HEK293T (cell line): ENCODE measurements at regions not wholly inside any gene's neighbourhood (a gene's known extent, or its start where the extent isn't known, plus 50 kb on each side); places are given as distances from the start of the nearest gene placed in this dataset.
"Not testable (repeated sequence)": the region's sequence is repeated elsewhere in the genome, so short reads cannot be mapped to it uniquely, and the experiment has no call there.

Experiments
- CTCF ChIA-PET: fragments of 350-600 bp; formaldehyde crosslinking; extraction: SDS; loops from one replicate; lab custom pipeline; 2021; ENCODE audit warnings: antibody characterized with exemption, inconsistent platforms; lab: Yijun Ruan, JAX
- POLR2A ChIA-PET: fragments of 350-600 bp; formaldehyde crosslinking; extraction: SDS; loops from one replicate; lab custom pipeline; 2020; ENCODE audit warnings: antibody characterized with exemption, inconsistent platforms; lab: Yijun Ruan, JAX
- DNase-seq: peaks from one replicate; pipeline ENCODE4 v3.0.0; 2012; ENCODE audit warnings: mixed read lengths; ENCODE audit errors: extremely low spot score
- ARNT ChIP-seq: fragments of 450-650 bp; IDR thresholded peaks from 2 replicates; pipeline ENCODE4 v1.6.1; 2017; ENCODE audit warnings: mild to moderate bottlenecking
- BHLHE40 ChIP-seq: fragments of 450-650 bp; IDR thresholded peaks from 2 replicates; pipeline ENCODE4 v1.6.1; 2016; ENCODE audit warnings: mild to moderate bottlenecking, moderate library complexity, borderline replicate concordance
- CTBP1 ChIP-seq: fragments of 450-650 bp; IDR thresholded peaks from 2 replicates; pipeline ENCODE4 v1.6.1; 2016; ENCODE audit warnings: borderline replicate concordance
- ELF4 ChIP-seq: fragments of 450-650 bp; IDR thresholded peaks from 2 replicates; pipeline ENCODE4 v1.6.1; 2017; ENCODE audit warnings: antibody characterized with exemption
- FOXA1 ChIP-seq: fragments of 450-650 bp; IDR thresholded peaks from 2 replicates; pipeline ENCODE4 v1.6.1; 2016; ENCODE audit warnings: mild to moderate bottlenecking
- FOXK2 ChIP-seq: fragments of 450-650 bp; IDR thresholded peaks from 2 replicates; pipeline ENCODE4 v1.6.1; 2016; ENCODE audit warnings: mild to moderate bottlenecking
- FOXM1 ChIP-seq: fragments of 450-650 bp; IDR thresholded peaks from 2 replicates; pipeline ENCODE4 v1.6.1; 2017; ENCODE audit warnings: mild to moderate bottlenecking, borderline replicate concordance
- HDGF ChIP-seq: fragments of 450-650 bp; IDR thresholded peaks from 2 replicates; pipeline ENCODE4 v1.6.1; 2017; ENCODE audit warnings: antibody characterized with exemption, borderline replicate concordance
- L3MBTL2 ChIP-seq: fragments of 450-650 bp; conservative IDR thresholded peaks from 2 replicates; pipeline ENCODE4 v1.6.1; 2016; ENCODE audit warnings: mild to moderate bottlenecking
- LEF1 ChIP-seq: fragments of 450-650 bp; IDR thresholded peaks from 2 replicates; pipeline ENCODE4 v1.6.1; 2017; ENCODE audit warnings: mild to moderate bottlenecking, borderline replicate concordance
- NFRKB ChIP-seq: fragments of 450-650 bp; IDR thresholded peaks from 2 replicates; pipeline ENCODE4 v1.6.1; 2016; ENCODE audit warnings: mild to moderate bottlenecking, moderate library complexity
- SP1 ChIP-seq: fragments of 450-650 bp; IDR thresholded peaks from 2 replicates; pipeline ENCODE4 v1.6.1; 2017
- SUZ12 ChIP-seq: fragments of 450-650 bp; IDR thresholded peaks from 2 replicates; pipeline ENCODE4 v1.6.1; 2016; ENCODE audit warnings: mild to moderate bottlenecking
- TARDBP ChIP-seq: fragments of 450-650 bp; IDR thresholded peaks from 2 replicates; pipeline ENCODE4 v1.6.1; 2016
- ZNF384 ChIP-seq: fragments of 450-650 bp; IDR thresholded peaks from 2 replicates; pipeline ENCODE4 v1.6.1; 2016
- TF ChIP-seq, protein P1 (sequence below): fragments of 450-650 bp; IDR thresholded peaks from 2 replicates; pipeline ENCODE4 v1.6.1; 2016

DNA sequence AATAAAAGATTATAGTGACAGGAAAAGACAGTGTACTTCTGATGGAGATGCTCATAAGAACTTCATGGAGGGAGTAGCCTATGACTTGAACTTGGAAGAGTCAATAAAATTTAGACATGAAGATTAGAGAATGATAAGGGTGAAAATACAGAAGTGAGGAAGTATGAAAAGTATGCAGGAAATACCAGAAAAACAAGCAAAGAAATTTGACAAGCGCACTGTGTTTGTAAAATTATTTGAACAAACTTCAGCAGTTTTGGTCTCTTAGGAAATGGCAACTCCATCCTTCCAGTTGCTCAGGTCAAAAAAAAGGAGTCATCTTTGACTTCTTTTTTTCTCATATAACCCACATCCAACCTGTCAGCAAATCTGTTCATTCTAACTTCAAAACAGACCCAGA, 864.0 kb upstream of the ZEB2 start:
- CTCF ChIA-PET: no interaction called here

DNA sequence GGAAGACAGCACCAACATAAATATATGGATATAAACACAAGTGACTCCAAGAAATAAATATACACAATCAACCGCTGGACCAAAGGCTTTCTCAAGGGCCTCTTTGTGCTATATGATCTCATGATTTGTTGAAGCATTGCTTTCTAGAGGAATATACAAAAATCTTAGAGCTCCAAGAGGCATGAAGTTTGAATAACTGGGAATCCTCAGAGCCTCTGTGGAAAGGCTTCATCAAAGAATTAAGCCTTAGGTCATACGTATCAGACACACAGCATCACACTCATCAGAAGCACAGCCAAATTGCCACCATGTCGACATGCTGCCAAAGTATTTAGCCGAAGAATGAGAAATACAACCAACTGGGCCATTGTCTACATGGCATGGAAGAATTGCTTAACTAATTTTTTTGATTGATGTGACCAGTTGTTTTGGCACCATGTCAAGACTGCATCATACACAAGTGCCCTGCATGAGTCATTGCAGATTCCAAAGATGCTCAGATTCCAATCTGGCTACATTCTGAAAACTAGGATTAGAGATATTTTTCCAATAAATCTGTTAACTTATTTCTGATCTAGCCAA, 860.6 kb upstream of the ZEB2 start:
- ChIA-PET POLR2A (no interaction called here), CTCF (no interaction called here)
- no peak for DNase-seq
- TF ChIP-seq FOXA1: no peak
- TF ChIP-seq HDGF: no peak
- TF ChIP-seq, protein P1, sequence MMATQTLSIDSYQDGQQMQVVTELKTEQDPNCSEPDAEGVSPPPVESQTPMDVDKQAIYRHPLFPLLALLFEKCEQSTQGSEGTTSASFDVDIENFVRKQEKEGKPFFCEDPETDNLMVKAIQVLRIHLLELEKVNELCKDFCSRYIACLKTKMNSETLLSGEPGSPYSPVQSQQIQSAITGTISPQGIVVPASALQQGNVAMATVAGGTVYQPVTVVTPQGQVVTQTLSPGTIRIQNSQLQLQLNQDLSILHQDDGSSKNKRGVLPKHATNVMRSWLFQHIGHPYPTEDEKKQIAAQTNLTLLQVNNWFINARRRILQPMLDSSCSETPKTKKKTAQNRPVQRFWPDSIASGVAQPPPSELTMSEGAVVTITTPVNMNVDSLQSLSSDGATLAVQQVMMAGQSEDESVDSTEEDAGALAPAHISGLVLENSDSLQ: no peak
- TF ChIP-seq SUZ12: no peak
- TF ChIP-seq NFRKB: no peak
- no peak for TF ChIP-seq TARDBP
- TF ChIP-seq BHLHE40: no peak
- TF ChIP-seq FOXM1: no peak
- TF ChIP-seq ARNT: no peak
- TF ChIP-seq SP1: no peak
- TF ChIP-seq CTBP1: no peak
- TF ChIP-seq ELF4: no peak
- no peak for TF ChIP-seq ZNF384
- TF ChIP-seq LEF1: no peak
- TF ChIP-seq FOXK2: no peak
- no peak for TF ChIP-seq L3MBTL2

More for the DNA sequence above, 864.0 kb upstream of the ZEB2 start:
- DNase-seq: no peak
- POLR2A ChIA-PET: no interaction called here
- TF ChIP-seq ZNF384: no peak
- no peak for TF ChIP-seq ELF4
- TF ChIP-seq TARDBP: no peak
- TF ChIP-seq NFRKB: no peak
- TF ChIP-seq LEF1: no peak
- TF ChIP-seq HDGF: no peak
- TF ChIP-seq ARNT: no peak
- TF ChIP-seq FOXA1: no peak
- TF ChIP-seq SUZ12: no peak
- TF ChIP-seq SP1: no peak
- TF ChIP-seq FOXM1: no peak
- TF ChIP-seq CTBP1: no peak
- TF ChIP-seq, protein P1: no peak
- no peak for TF ChIP-seq FOXK2
- TF ChIP-seq L3MBTL2: no peak
- no peak for TF ChIP-seq BHLHE40

DNA sequence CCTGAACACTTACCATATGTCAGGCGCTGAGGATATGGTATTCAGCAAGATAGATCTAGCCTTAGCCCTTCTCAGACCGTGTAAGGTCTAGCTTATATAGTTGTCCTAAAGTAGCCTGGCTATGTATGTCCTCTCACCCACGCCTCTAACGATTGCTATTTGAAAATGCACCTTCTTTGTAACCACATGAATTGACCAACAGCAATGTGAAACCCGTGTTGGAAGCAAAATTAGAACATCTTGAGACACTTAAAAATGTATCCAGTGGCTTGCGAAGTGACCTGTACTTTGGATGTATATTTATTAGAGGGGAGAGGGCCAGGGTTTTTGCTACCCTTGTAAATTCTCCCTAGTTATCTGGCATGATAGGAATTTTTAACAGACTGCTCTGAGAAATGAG, 860.0 kb upstream of the ZEB2 start:
- DNase-seq: no peak
- ChIA-PET POLR2A (no interaction called here), CTCF (no interaction called here)
- TF ChIP-seq ELF4: no peak
- no peak for TF ChIP-seq ZNF384
- no peak for TF ChIP-seq HDGF
- no peak for TF ChIP-seq SP1
- TF ChIP-seq FOXM1: no peak
- TF ChIP-seq FOXK2: no peak
- no peak for TF ChIP-seq BHLHE40
- TF ChIP-seq LEF1: no peak
- no peak for TF ChIP-seq NFRKB
- TF ChIP-seq L3MBTL2: no peak
- TF ChIP-seq CTBP1: no peak
- TF ChIP-seq FOXA1: no peak
- no peak for TF ChIP-seq SUZ12
- TF ChIP-seq ARNT: no peak
- TF ChIP-seq, protein P1: no peak
- no peak for TF ChIP-seq TARDBP

DNA sequence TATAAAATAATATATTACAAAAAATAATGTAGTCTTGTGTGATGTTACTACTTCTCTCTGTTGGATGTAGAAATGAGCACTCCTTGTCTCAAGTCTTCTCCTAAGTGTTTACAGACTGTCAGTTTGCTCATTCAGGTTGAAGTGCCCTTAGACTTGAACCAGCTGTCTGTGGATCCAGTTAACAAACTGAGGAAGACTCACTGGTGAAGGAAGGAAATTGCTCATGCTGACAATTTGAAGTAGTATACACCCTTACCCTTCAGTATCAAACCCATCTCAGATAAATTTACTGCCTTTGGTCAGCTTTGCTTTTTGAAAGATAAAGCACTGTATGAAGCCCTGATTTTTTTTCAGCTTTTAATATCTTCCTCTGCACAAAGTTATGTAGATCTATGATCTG, 854.2 kb upstream of the ZEB2 start:
- ChIA-PET CTCF (no interaction called here), POLR2A (no interaction called here)
- DNase-seq: no peak
- TF ChIP-seq, protein P1: no peak
- no peak for TF ChIP-seq FOXK2
- no peak for TF ChIP-seq SUZ12
- no peak for TF ChIP-seq L3MBTL2
- TF ChIP-seq BHLHE40: no peak
- TF ChIP-seq LEF1: no peak
- no peak for TF ChIP-seq HDGF
- no peak for TF ChIP-seq TARDBP
- no peak for TF ChIP-seq ARNT
- TF ChIP-seq FOXA1: no peak
- TF ChIP-seq ELF4: no peak
- TF ChIP-seq SP1: no peak
- no peak for TF ChIP-seq FOXM1
- no peak for TF ChIP-seq CTBP1
- TF ChIP-seq ZNF384: no peak
- TF ChIP-seq NFRKB: no peak

DNA sequence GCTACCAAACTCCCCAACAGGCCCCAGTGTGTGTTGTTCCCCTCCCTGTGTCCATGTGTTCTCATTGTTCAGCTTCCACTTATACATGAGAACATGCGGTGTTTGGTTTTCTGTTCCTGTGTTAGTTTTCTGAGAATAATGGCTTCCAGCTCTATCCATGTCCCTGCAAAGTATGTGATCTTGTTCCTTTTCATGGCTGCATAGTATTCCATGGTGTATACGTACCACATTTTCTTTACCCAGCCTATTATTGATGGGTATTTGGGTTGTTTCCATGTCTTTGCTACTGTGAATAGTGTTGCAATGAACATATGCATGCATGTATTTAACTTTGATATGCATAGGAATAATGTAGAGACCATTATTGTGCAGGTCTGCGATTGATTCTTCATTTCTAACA, 847.4 kb upstream of the ZEB2 start:
- POLR2A ChIA-PET, DNase-seq, CTCF ChIA-PET: not testable (repeated sequence)

DNA sequence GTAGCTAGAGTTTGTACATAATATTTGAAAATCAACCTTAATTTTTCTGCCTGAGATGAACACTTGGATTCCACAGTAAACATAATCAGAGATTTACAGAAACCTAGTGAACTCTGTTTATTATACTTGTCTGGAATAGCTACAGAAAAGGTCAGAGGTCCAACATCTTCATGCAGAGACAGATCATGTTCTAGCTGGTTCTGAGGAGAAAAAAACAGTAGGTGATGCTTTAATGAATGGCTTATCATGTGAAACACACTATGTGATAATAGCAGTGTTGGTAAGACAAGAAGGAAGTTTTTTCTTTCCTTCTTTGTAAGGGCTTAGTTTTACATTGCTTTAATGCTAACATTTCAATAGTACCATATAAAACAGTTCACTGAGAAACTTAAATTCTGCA, 846.4 kb upstream of the ZEB2 start:
- POLR2A ChIA-PET: no interaction called here
- CTCF ChIA-PET: no interaction called here
- no peak for DNase-seq
- no peak for TF ChIP-seq CTBP1
- no peak for TF ChIP-seq HDGF
- TF ChIP-seq FOXK2: no peak
- no peak for TF ChIP-seq ZNF384
- no peak for TF ChIP-seq FOXA1
- no peak for TF ChIP-seq NFRKB
- no peak for TF ChIP-seq TARDBP
- TF ChIP-seq LEF1: no peak
- TF ChIP-seq, protein P1: no peak
- TF ChIP-seq ELF4: no peak
- TF ChIP-seq L3MBTL2: no peak
- no peak for TF ChIP-seq ARNT
- no peak for TF ChIP-seq SUZ12
- TF ChIP-seq BHLHE40: no peak
- no peak for TF ChIP-seq FOXM1
- TF ChIP-seq SP1: no peak
